GM12878 (cell line): ENCODE measurements at regions not wholly inside any gene's neighbourhood (a gene's known extent, or its start where the extent isn't known, plus 50 kb on each side); places are given as distances from the start of the nearest gene placed in this dataset.

Experiments used
- ATAC-seq: fragments of 200-7000 bp; cut with Tn5 transposase; 3 replicates; pipeline ENCODE4 v1.9.1; 2020; ENCODE audit warnings: mild to moderate bottlenecking, moderate library complexity
- BruUV-seq: library from RNA; stranded (reverse); fragments of 400-500 nt; replicated peaks from 2 replicates; lab custom pipeline; 2021; lab: Mats Ljungman, UMichigan
- CTCF ChIA-PET: fragments of 300-600 bp; sonication (Branson Sonifier 250); formaldehyde crosslinking; extraction: SDS; loops from one replicate; lab custom pipeline; 2021; ENCODE audit warnings: inconsistent platforms; lab: Yijun Ruan, JAX
- POLR2A ChIA-PET: fragments of 350-600 bp; formaldehyde crosslinking; extraction: SDS; loops from one replicate; lab custom pipeline; 2021; ENCODE audit warnings: inconsistent platforms; lab: Charles Lee
- RAD21 ChIA-PET: fragments of 300-600 bp; sonication (Branson Sonifier 250); formaldehyde crosslinking; loops from one replicate; lab custom pipeline; 2023; ENCODE audit warnings: antibody characterized with exemption; ENCODE audit not compliant: unreplicated experiment; lab: Charles Lee
- SMC1A ChIA-PET: fragments of 300-600 bp; sonication (Branson Sonifier 250); formaldehyde crosslinking; loops from one replicate; lab custom pipeline; 2023; ENCODE audit not compliant: unreplicated experiment, uncharacterized antibody; lab: Charles Lee
- DNase-seq: peaks from one replicate; pipeline ENCODE4 v3.0.0-alpha.2; 2011; ENCODE audit warnings: low read depth, low spot score
- FAIRE-seq: peaks from 3 replicates; lab custom pipeline; 2011; peaks lifted over from hg19 to GRCh38; lab: Jason Lieb, UNC
- H2AFZ ChIP-seq: 2 replicates; pipeline ENCODE4 v1.6.0; 2011; ENCODE audit warnings: low read depth, low read length, control low read depth; ENCODE audit not compliant: control insufficient read depth
- H3K27ac ChIP-seq: 2 replicates; pipeline ENCODE4 v1.5.1; 2011; ENCODE audit warnings: control low read depth; ENCODE audit not compliant: control insufficient read depth, insufficient read depth
- H3K27me3 ChIP-seq, 2 experiments: replicated peaks in 1 of 2; 2 replicates each; pipeline versions ENCODE4 v1.6.0 to v1.6.1; 2011; ENCODE audit warnings: low read length in 1 of 2; ENCODE audit not compliant: control insufficient read depth in 2 of 2, insufficient read depth in 2 of 2
- H3K36me3 ChIP-seq, 2 experiments: 2 replicates each; pipeline ENCODE4 v1.5.1; 2011; ENCODE audit warnings: low read length in 1 of 2; ENCODE audit not compliant: control insufficient read depth in 2 of 2, insufficient read depth in 2 of 2
- H3K4me1 ChIP-seq: 2 replicates; pipeline ENCODE4 v1.6.1; 2011; ENCODE audit warnings: mild to moderate bottlenecking, low read length, moderate library complexity, mixed read lengths; ENCODE audit not compliant: control insufficient read depth, insufficient read depth
- H3K4me2 ChIP-seq: 2 replicates; pipeline ENCODE4 v1.6.0; 2011; ENCODE audit warnings: control low read depth; ENCODE audit not compliant: control insufficient read depth, insufficient read depth
- H3K4me3 ChIP-seq: fragments of 200-600 bp; sonication (generic); 2 replicates; pipeline ENCODE4 v1.5.1; 2016
- H3K79me2 ChIP-seq: 2 replicates; pipeline ENCODE4 v1.6.0; 2011; ENCODE audit warnings: low read length; ENCODE audit not compliant: control insufficient read depth, insufficient read depth
- H3K9ac ChIP-seq: 2 replicates; pipeline ENCODE4 v1.8.0; 2011; ENCODE audit warnings: low read length, control low read depth, mixed read lengths; ENCODE audit not compliant: control insufficient read depth, insufficient read depth
- H3K9me3 ChIP-seq: replicated peaks from 3 replicates; pipeline ENCODE4 v1.5.1; 2011; ENCODE audit warnings: mild to moderate bottlenecking, low read length; ENCODE audit not compliant: control insufficient read depth, insufficient read depth
- H4K20me1 ChIP-seq: 2 replicates; pipeline ENCODE4 v1.6.0; 2011; ENCODE audit not compliant: control insufficient read depth, insufficient read depth
- BCL11A ChIP-seq: IDR thresholded peaks from 2 replicates; pipeline ENCODE4 v1.6.1; 2011; ENCODE audit warnings: low read depth, low read length
- CREM ChIP-seq: IDR thresholded peaks from 2 replicates; pipeline ENCODE4 v1.6.1; 2014; ENCODE audit warnings: antibody characterized with exemption, low read depth
- CTCF ChIP-seq, 3 experiments: IDR thresholded peaks in 2 of 3; conservative IDR thresholded peaks in 1 of 3; 2 replicates each; pipeline ENCODE4 v1.5.1; 2011; ENCODE audit warnings: low read depth in 3 of 3, low read length in 3 of 3, mild to moderate bottlenecking in 3 of 3, control low read depth in 2 of 3, moderate library complexity in 2 of 3, inconsistent platforms in 1 of 3, mixed read lengths in 1 of 3; ENCODE audit not compliant: control insufficient read depth in 2 of 3, insufficient read depth in 1 of 3; ENCODE audit errors: extremely low read depth in 1 of 3
- MYC ChIP-seq: IDR thresholded peaks from 2 replicates; pipeline ENCODE4 v1.6.1; 2011; ENCODE audit warnings: mild to moderate bottlenecking, low read length, moderate library complexity, inconsistent platforms; ENCODE audit not compliant: insufficient read depth, insufficient replicate concordance, insufficient read length, severe bottlenecking
- NR2F1 ChIP-seq: fragments of 450-650 bp; conservative IDR thresholded peaks from 2 replicates; pipeline ENCODE4 v1.6.1; 2017; ENCODE audit warnings: mild to moderate bottlenecking
- POLR2A ChIP-seq: IDR thresholded peaks from 2 replicates; pipeline ENCODE4 v1.6.1; 2011; ENCODE audit warnings: low read depth, mild to moderate bottlenecking, low read length
- REST ChIP-seq: IDR thresholded peaks from 2 replicates; pipeline ENCODE4 v1.6.1; 2012; ENCODE audit warnings: mild to moderate bottlenecking, low read depth, low read length
- TCF3 ChIP-seq: IDR thresholded peaks from 2 replicates; pipeline ENCODE4 v1.6.1; 2012; ENCODE audit warnings: low read depth, mild to moderate bottlenecking, low read length, borderline replicate concordance; ENCODE audit not compliant: insufficient read depth
- WGBS: methylation state at CpG from one replicate; pipeline ENCODE4 v1.1.6; 2016; ENCODE audit warnings: low lambda C conversion rate; ENCODE audit not compliant: insufficient replicate concordance, insufficient coverage; ENCODE audit errors: missing lambda C conversion rate; 5-methylcytosine and 5-hydroxymethylcytosine counted together
- in situ Hi-C: fragments of 300-500 bp; cut with MboI; formaldehyde crosslinking; loops from 9 replicates; pipeline ENCODE4 v1.14.3; 2018; ENCODE audit warnings: mixed read lengths
- intact Hi-C: fragments of 100-400 bp; cut with micrococcal nuclease; formaldehyde crosslinking; loops from one replicate; pipeline ENCODE4 v1.14.2; 2022; ENCODE audit not compliant: unreplicated experiment

GRCh38 chr2:30385327-30385726 lies 61.7 kb upstream of the LCLAT1 start:
- WGBS, result 20% methylated on average over 5 of the region's 5 CpGs
- BruUV-seq, result no TSS peak
- no peak for TF ChIP-seq POLR2A
- TF ChIP-seq NR2F1, result no peak
- peak; percentile 78 for TF ChIP-seq REST
- no peak overlapping the region for H3K27ac ChIP-seq
- RAD21 ChIA-PET, result no interaction called here
- no peak for FAIRE-seq
- no peak overlapping the region for H3K9ac ChIP-seq
- no peaks in the 10 kb centered on the region for H3K79me2 ChIP-seq
- H3K4me1 ChIP-seq, result no peaks in the 10 kb centered on the region
- H2AFZ ChIP-seq, result no peak overlapping the region
- no peak overlapping the region for H3K4me2 ChIP-seq
- no peaks in the 10 kb centered on the region for H4K20me1 ChIP-seq
- no peak for DNase-seq
- intact Hi-C loops (no loop called here), in situ Hi-C loops (no loop called here)
- peaks cover 0 to 3% of the 10 kb centered on the region in 2 experiments; a peak in 1 of 4 replicates for H3K27me3 ChIP-seq
- POLR2A ChIA-PET, result no interaction called here
- ATAC-seq, result no peak
- SMC1A ChIA-PET, result interaction anchor here (0.6 to 1.6 kb wide), 5 partner anchors 11 to 177 kb away, joined by 3 to 4 read pairs (median 3); no protein-coding TSS in a partner anchor
- H3K9me3 ChIP-seq, result no peaks in the 10 kb centered on the region
- CTCF ChIA-PET, result interaction anchor here (1.0 kb wide), 1 partner anchor 325 kb away, joined by 3 read pairs; no protein-coding TSS in a partner anchor
- no peak overlapping the region for H3K4me3 ChIP-seq
- H3K36me3 ChIP-seq, result no peaks in the 10 kb centered on the region

- H3K4me3 ChIP-seq, result no peak overlapping the region
- intact Hi-C loops, result no loop called here
- ATAC-seq, result no peak
- ChIA-PET CTCF (interaction anchor here (0.9 kb wide), 1 partner anchor 30 kb away, joined by 3 read pairs; no protein-coding TSS in a partner anchor), RAD21 (no interaction called here), SMC1A (interaction anchor here (1.0 kb wide), 1 partner anchor 9 kb away, joined by 4 read pairs; no protein-coding TSS in a partner anchor), POLR2A (interaction anchor here (0.6 kb wide), 1 partner anchor 161 kb away, joined by 4 read pairs; the partner anchor contains the start of gene LBH)
- H3K9ac ChIP-seq, result no peak overlapping the region
- no peak overlapping the region for H3K4me2 ChIP-seq
- no peak for FAIRE-seq
- H2AFZ ChIP-seq, result no peak overlapping the region
- no peaks in the 10 kb centered on the region for H3K4me1 ChIP-seq
- no peak for DNase-seq
- no peaks in the 10 kb centered on the region for H3K27me3 ChIP-seq
- no peak overlapping the region for H3K27ac ChIP-seq
- BruUV-seq, result no TSS peak
- in situ Hi-C loops, result no loop called here
- no peaks in the 10 kb centered on the region for H3K79me2 ChIP-seq
- no peaks in the 10 kb centered on the region for H3K9me3 ChIP-seq
- H4K20me1 ChIP-seq, result no peaks in the 10 kb centered on the region
- H3K36me3 ChIP-seq, result no peaks in the 10 kb centered on the region
- TF ChIP-seq CTCF (IDR thresholded peaks at IDR 0.05 in 2 of 3, conservative IDR thresholded peaks at IDR 0.05 in 1 of 3; ENCODE audit: control insufficient read depth in 2 of 3, extremely low read depth in 1 of 3, insufficient read depth in 1 of 3, low read depth in 3 of 3, low read length in 3 of 3), result no peak
- TF ChIP-seq MYC, result no peak
- no peak for TF ChIP-seq CREM
- no peak for TF ChIP-seq TCF3
- TF ChIP-seq BCL11A, result no peak
Measured at GRCh38 chr2:30392097-30392496, 54.9 kb upstream of the LCLAT1 start.
